NCI-H2227 (cell line): ENCODE measurements at regions not wholly inside any gene's neighbourhood (a gene's known extent, or its start where the extent isn't known, plus 50 kb on each side); places are given as distances from the start of the nearest gene placed in this dataset.
"Not testable (repeated sequence)": the region's sequence is repeated elsewhere in the genome, so short reads cannot be mapped to it uniquely, and the experiment has no call there.

Experiments
- DNase-seq: peaks from one replicate; lab custom pipeline; 2025; ENCODE audit not compliant: unreplicated experiment; lab: John Stamatoyannopoulos, UW

- DNase-seq, result not testable (repeated sequence)
These were observed 89.9 kb upstream of the ZNF608 start for GRCh38 chr5:124836314-124836713.

- DNase-seq, result no peak
These were observed 93.0 kb upstream of the ZNF608 start for GRCh38 chr5:124839371-124839998.

- no peak for DNase-seq
These were observed 95.6 kb upstream of the ZNF608 start for GRCh38 chr5:124841829-124842712.

GRCh38 chr5:124842725-124843595 lies 96.5 kb upstream of the ZNF608 start:
- DNase-seq, result no peak

- DNase-seq, result no peak
These were observed 97.1 kb upstream of the ZNF608 start for GRCh38 chr5:124843596-124843899.

- DNase-seq, result no peak
These were observed 98.0 kb upstream of the ZNF608 start for GRCh38 chr5:124844371-124844920.

GRCh38 chr5:124847907-124848306 lies 101.5 kb upstream of the ZNF608 start:
- no peak for DNase-seq

- peak; percentile 11 for DNase-seq
These were observed 103.3 kb upstream of the ZNF608 start for GRCh38 chr5:124849774-124850173.

- DNase-seq, result no peak
These were observed 110.3 kb upstream of the ZNF608 start for GRCh38 chr5:124856726-124857125.

- no peak for DNase-seq
These were observed 112.2 kb upstream of the ZNF608 start for GRCh38 chr5:124858612-124859011.

GRCh38 chr5:124859027-124859426 lies 112.6 kb upstream of the ZNF608 start:
- no peak for DNase-seq

- no peak for DNase-seq
These were observed 113.3 kb upstream of the ZNF608 start for GRCh38 chr5:124859556-124860290.

GRCh38 chr5:124860291-124860655 lies 113.8 kb upstream of the ZNF608 start:
- no peak for DNase-seq

GRCh38 chr5:124865066-124865465 lies 118.6 kb upstream of the ZNF608 start:
- no peak for DNase-seq

GRCh38 chr5:124865603-124866354 lies 119.3 kb upstream of the ZNF608 start:
- DNase-seq, result no peak

GRCh38 chr5:124866355-124867136 lies 120.1 kb upstream of the ZNF608 start:
- peak; percentile 6 for DNase-seq

GRCh38 chr5:124867137-124867704 lies 120.8 kb upstream of the ZNF608 start:
- DNase-seq, result peak; percentile 21

- DNase-seq, result no peak
These were observed 122.2 kb upstream of the ZNF608 start for GRCh38 chr5:124868676-124869075.
